ENCODE measurements at regions not wholly inside any gene's neighbourhood (a gene's known extent, or its start where the extent isn't known, plus 50 kb on each side); places are given as distances from the start of the nearest gene placed in this dataset.

- TF ChIP-seq CTCF (IDR thresholded peaks at IDR 0.05; ENCODE audit: control extremely low read depth in 1 of 3, insufficient read depth in 1 of 3, low read depth in 1 of 3, low read length in 3 of 3): no peak
- no peak for TF ChIP-seq CBX5 (IDR thresholded peaks at IDR 0.05; ENCODE audit: low read depth, low read length)
- TF ChIP-seq POLR2AphosphoS5 (IDR thresholded peaks at IDR 0.05; ENCODE audit: low read depth, low read length): no peak
- TF ChIP-seq SP1 (IDR thresholded peaks at IDR 0.05; ENCODE audit: low read depth, low read length): no peak
- no peak for TF ChIP-seq EZH2 (IDR thresholded peaks at IDR 0.05; ENCODE audit: low read depth, low read length, severe bottlenecking)
- TF ChIP-seq TEAD4 (IDR thresholded peaks at IDR 0.05; ENCODE audit: low read depth, low read length): no peak
- TF ChIP-seq POLR2A (IDR thresholded peaks at IDR 0.05; ENCODE audit: control extremely low read depth in 1 of 2, low read depth in 2 of 2, low read length in 2 of 2): no peak
- TF ChIP-seq RXRA (IDR thresholded peaks at IDR 0.05; ENCODE audit: insufficient read depth, low read depth, low read length): no peak
These were observed 914.9 kb downstream of the ZPLD1 start for GRCh38 chr3:103349760-103350159.
